Esophagus muscularis mucosa (tissue), 4 donors: ENCODE measurements at regions not wholly inside any gene's neighbourhood (a gene's known extent, or its start where the extent isn't known, plus 50 kb on each side); places are given as distances from the start of the nearest gene placed in this dataset.

ENCODE experiments used
- EP300 ChIP-seq: sonication (generic); formaldehyde crosslinking; IDR thresholded peaks from one replicate; pipeline ENCODE4 v1.6.1; 2017; ENCODE audit warnings: antibody characterized with exemption
- POLR2AphosphoS5 ChIP-seq, 2 donors: sonication (generic); formaldehyde crosslinking; IDR thresholded peaks; one replicate each; pipeline ENCODE4 v1.6.1; 2017; ENCODE audit warnings: antibody characterized with exemption in 2 of 2
- TF ChIP-seq, protein P1 (sequence below), 3 experiments: fragments of 200-600 bp in 2 of 3; fragments of 450-650 bp in 1 of 3; sonication (generic) in 2 of 3; IDR thresholded peaks; one replicate each; pipeline ENCODE4 v1.5.1; 2017 to 2019; ENCODE audit warnings: antibody characterized with exemption in 3 of 3, mild to moderate bottlenecking in 2 of 3, moderate library complexity in 1 of 3

DNA sequence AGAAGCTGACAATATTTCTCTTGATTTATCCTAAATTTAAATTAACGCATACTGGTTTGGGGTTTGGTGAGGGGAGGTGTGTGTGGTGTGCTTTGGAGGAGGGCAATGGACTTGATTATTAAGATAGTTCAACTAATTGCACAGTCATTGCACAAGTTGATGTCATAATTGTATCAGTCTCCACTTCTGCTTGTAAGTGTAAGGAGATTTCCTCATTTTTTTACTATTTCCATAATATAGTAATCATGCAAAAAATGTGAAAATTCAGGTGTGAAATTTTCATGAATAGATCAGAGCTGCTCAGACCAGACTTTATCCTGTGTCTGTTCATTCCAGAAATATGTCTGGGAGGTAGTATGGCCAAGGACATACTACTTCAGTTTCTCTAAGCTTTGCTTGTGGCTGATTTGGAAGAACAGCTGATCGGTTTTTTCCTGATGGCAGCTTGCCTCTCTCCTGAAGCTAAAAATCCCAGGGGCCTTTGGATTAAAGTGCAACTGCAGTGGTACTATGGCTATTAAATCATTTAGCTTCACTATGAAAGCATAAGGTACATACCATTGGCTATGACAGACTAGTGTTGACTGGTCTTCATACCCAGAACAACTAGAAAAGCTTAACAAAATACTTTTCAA is 201.8 kb upstream of the MIR17HG start:
- TF ChIP-seq, protein P1, sequence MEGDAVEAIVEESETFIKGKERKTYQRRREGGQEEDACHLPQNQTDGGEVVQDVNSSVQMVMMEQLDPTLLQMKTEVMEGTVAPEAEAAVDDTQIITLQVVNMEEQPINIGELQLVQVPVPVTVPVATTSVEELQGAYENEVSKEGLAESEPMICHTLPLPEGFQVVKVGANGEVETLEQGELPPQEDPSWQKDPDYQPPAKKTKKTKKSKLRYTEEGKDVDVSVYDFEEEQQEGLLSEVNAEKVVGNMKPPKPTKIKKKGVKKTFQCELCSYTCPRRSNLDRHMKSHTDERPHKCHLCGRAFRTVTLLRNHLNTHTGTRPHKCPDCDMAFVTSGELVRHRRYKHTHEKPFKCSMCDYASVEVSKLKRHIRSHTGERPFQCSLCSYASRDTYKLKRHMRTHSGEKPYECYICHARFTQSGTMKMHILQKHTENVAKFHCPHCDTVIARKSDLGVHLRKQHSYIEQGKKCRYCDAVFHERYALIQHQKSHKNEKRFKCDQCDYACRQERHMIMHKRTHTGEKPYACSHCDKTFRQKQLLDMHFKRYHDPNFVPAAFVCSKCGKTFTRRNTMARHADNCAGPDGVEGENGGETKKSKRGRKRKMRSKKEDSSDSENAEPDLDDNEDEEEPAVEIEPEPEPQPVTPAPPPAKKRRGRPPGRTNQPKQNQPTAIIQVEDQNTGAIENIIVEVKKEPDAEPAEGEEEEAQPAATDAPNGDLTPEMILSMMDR (IDR thresholded peaks at IDR 0.05): no peak
- no peak for TF ChIP-seq POLR2AphosphoS5 (IDR thresholded peaks at IDR 0.05)
- no peak for TF ChIP-seq EP300
